ENCODE measurements at regions not wholly inside any gene's neighbourhood (a gene's known extent, or its start where the extent isn't known, plus 50 kb on each side); places are given as distances from the start of the nearest gene placed in this dataset.
"Not testable (repeated sequence)": the region's sequence is repeated elsewhere in the genome, so short reads cannot be mapped to it uniquely, and the experiment has no call there.

DNA sequence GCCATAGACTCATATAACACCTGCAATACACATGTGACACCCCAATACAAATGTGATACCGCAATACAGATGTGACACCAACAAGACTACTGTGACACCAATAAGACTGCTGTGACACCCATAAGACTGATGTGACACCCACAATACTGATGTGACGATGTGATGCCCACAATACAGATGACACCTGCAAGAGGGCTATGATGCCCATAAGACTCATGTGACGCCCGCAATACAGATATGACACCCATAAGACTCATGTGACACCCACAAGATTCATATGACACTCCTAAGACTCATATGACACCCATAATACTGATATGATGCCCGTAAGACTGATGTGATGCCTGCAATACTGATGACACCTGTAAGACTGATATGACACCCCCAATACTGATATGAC is 113.0 kb downstream of the MRPL57 start:
- H3K4me1 ChIP-seq (ENCODE audit: insufficient read depth, low read length) = no peaks in the 10 kb centered on the region
- no peak for TF ChIP-seq EZH2phosphoT487 (IDR thresholded peaks at IDR 0.05; ENCODE audit: borderline replicate concordance, low read length)
- TF ChIP-seq, protein P1, sequence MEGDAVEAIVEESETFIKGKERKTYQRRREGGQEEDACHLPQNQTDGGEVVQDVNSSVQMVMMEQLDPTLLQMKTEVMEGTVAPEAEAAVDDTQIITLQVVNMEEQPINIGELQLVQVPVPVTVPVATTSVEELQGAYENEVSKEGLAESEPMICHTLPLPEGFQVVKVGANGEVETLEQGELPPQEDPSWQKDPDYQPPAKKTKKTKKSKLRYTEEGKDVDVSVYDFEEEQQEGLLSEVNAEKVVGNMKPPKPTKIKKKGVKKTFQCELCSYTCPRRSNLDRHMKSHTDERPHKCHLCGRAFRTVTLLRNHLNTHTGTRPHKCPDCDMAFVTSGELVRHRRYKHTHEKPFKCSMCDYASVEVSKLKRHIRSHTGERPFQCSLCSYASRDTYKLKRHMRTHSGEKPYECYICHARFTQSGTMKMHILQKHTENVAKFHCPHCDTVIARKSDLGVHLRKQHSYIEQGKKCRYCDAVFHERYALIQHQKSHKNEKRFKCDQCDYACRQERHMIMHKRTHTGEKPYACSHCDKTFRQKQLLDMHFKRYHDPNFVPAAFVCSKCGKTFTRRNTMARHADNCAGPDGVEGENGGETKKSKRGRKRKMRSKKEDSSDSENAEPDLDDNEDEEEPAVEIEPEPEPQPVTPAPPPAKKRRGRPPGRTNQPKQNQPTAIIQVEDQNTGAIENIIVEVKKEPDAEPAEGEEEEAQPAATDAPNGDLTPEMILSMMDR (conservative IDR thresholded peaks at IDR 0.05; ENCODE audit: low read depth, low read length) = no peak
- H3K9me2 ChIP-seq (replicated peaks; ENCODE audit: low read length) = no peaks in the 10 kb centered on the region
- H2AFZ ChIP-seq (ENCODE audit: low read length) = no peak overlapping the region
- no peaks in the 10 kb centered on the region for H3K27me3 ChIP-seq (ENCODE audit: low read length)
- ATAC-seq (no peak), DNase-seq (no peak)
- no TSS peak for BruUV-seq (replicated peaks)
- H3K79me2 ChIP-seq (ENCODE audit: low read length) = no peaks in the 10 kb centered on the region
- ChIA-PET POLR2A (ENCODE audit: unreplicated experiment) (no interaction called here), CTCF (no interaction called here)
- intact Hi-C loops (cut with micrococcal nuclease) = no loop called here
- H4K20me1 ChIP-seq (ENCODE audit: low read length) = no peaks in the 10 kb centered on the region
- H3K9me3 ChIP-seq (ENCODE audit: low read length) = no peaks in the 10 kb centered on the region
- H3K36me3 ChIP-seq (ENCODE audit: low read depth, low read length) = no peaks in the 10 kb centered on the region
- no peak overlapping the region for H3K4me3 ChIP-seq (ENCODE audit: low read length)
- H3K9ac ChIP-seq (ENCODE audit: low read length) = no peak overlapping the region
- no peaks in the 10 kb centered on the region for H3F3A ChIP-seq (ENCODE audit: low read length, unreplicated experiment)
- H3K27ac ChIP-seq (ENCODE audit: low read length) = no peak overlapping the region
- no peak overlapping the region for H3K4me2 ChIP-seq (ENCODE audit: low read length)

DNA sequence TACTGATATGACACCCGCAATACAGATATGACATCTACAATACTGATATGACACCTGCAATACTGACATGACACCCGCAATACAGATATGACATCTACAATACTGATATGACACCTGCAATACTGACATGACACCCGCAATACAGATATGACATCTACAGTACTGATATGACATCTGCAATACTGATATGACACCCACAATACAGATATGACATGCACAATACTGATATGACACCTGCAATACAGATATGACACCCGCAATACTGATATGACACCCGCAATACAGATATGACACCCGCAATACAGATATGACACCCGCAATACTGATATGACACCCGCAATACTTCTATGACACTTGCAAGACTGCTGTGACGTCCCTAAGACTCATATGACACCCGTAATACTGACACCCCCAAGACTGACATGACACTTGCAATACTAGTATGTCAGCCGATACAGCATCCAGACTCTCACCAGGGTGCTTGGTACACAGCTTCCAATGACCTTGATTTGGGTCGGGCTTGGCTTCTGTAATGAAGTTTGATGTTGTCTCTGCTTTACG is 114.1 kb downstream of the MRPL57 start:
- H4K20me1 ChIP-seq (ENCODE audit: low read length); H3K79me2 ChIP-seq (ENCODE audit: low read length); H3K27me3 ChIP-seq (ENCODE audit: low read length); DNase-seq; H3K4me1 ChIP-seq (ENCODE audit: insufficient read depth, low read length); H3K4me2 ChIP-seq (ENCODE audit: low read length); BruUV-seq (replicated peaks); POLR2A ChIA-PET (ENCODE audit: unreplicated experiment); H2AFZ ChIP-seq (ENCODE audit: low read length); H3K9me2 ChIP-seq (replicated peaks; ENCODE audit: low read length); H3K9ac ChIP-seq (ENCODE audit: low read length); H3F3A ChIP-seq (ENCODE audit: low read length, unreplicated experiment); H3K4me3 ChIP-seq (ENCODE audit: low read length); CTCF ChIA-PET; intact Hi-C loops (cut with micrococcal nuclease); ATAC-seq; H3K36me3 ChIP-seq (ENCODE audit: low read depth, low read length); H3K9me3 ChIP-seq (ENCODE audit: low read length); H3K27ac ChIP-seq (ENCODE audit: low read length): not testable (repeated sequence)

GRCh38 chr13:21291840-21292239 is 115.4 kb downstream of the MRPL57 start:
- Histone ChIP-seq H3K4me1 (ENCODE audit: insufficient read depth, low read length) (no peaks in the 10 kb centered on the region), H3K9me3 (ENCODE audit: low read length) (no peaks in the 10 kb centered on the region), H3K4me3 (ENCODE audit: low read length) (no peak overlapping the region), H3K27ac (ENCODE audit: low read length) (no peak overlapping the region), H3K79me2 (ENCODE audit: low read length) (no peaks in the 10 kb centered on the region), H4K20me1 (ENCODE audit: low read length) (no peaks in the 10 kb centered on the region), H3K27me3 (ENCODE audit: low read length) (no peaks in the 10 kb centered on the region), H2AFZ (ENCODE audit: low read length) (no peak overlapping the region), H3K9ac (ENCODE audit: low read length) (no peak overlapping the region), H3K9me2 (replicated peaks; ENCODE audit: low read length) (no peaks in the 10 kb centered on the region), H3K36me3 (ENCODE audit: low read depth, low read length) (no peaks in the 10 kb centered on the region), H3F3A (ENCODE audit: low read length, unreplicated experiment) (no peaks in the 10 kb centered on the region), H3K4me2 (ENCODE audit: low read length) (no peak overlapping the region)
- DNase-seq (no peak), ATAC-seq (no peak)
- ChIA-PET CTCF (no interaction called here), POLR2A (ENCODE audit: unreplicated experiment) (no interaction called here)
- TF ChIP-seq, protein P1 (conservative IDR thresholded peaks at IDR 0.05; ENCODE audit: low read depth, low read length) = no peak
- no peak for TF ChIP-seq EZH2 (IDR thresholded peaks at IDR 0.05; ENCODE audit: low read length, unreplicated experiment)
- TF ChIP-seq EZH2phosphoT487 (IDR thresholded peaks at IDR 0.05; ENCODE audit: borderline replicate concordance, low read length) = no peak
- no TSS peak for BruUV-seq (replicated peaks)
- intact Hi-C loops (cut with micrococcal nuclease) = no loop called here

Data from PC-3 (cell line).